ENCODE measurements at regions not wholly inside any gene's neighbourhood (a gene's known extent, or its start where the extent isn't known, plus 50 kb on each side); places are given as distances from the start of the nearest gene placed in this dataset.
"Not testable (repeated sequence)": the region's sequence is repeated elsewhere in the genome, so short reads cannot be mapped to it uniquely, and the experiment has no call there.

DNA sequence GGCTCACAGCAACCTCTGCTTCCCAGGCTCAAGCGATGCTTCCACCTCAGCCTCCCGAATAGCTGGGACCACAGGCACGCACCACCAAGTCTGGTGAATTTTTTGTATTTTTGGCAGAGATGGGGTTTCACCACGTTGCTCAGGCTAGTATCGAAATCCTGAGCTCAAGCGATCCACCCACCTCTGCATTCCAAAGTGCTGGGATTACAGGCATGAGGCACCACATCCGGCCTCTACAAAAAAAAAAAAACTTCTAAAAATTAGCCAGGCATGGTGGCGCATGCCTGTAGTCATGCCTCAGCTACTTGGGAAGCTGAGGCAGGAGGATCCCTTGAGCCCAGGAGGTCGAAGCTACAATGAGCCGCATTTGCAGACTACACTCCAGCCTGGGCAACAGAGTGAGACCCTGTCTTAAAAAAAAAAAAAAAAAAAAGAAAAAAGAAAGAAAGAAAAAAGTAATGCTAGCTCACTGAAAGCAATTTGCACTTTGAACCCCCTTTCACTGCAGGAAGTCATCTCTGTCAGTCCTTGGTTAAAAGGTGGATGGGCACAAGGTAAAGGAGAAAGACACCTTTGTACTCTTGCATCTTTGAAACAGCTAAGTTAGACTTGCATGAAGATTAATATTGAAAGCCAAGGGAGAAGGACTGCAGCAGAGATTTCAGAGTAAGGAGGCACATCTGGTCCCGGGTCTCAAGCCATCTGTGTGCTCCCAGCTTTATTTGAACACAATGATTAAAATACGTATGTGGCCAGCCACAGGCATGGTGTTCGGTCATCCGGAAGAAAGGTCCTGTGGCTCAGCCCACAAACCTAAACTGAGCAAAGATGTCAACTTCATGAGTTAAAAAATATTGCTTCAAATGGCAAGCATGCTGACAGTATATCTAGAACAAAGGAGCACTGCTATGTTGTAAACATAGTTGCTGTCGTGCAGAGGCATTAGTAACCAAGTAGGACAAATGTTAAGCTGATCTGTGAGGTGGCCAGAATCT, 103.8 kb upstream of the HMGA2 start:
- H3K27ac ChIP-seq (ENCODE audit: insufficient read depth, low read length, poor library complexity, severe bottlenecking), result no peak overlapping the region
- Mint-ChIP-seq H3K36me3 (no peaks in the 10 kb centered on the region), H3K27ac (no peak overlapping the region), H3K4me3 (peak overlapping the region in 1 of 4 donors; percentile 18), H3K9me3 (peaks cover 0 to 4% (median 0%) of the 10 kb centered on the region in 7 donors), H3K27me3 (peaks cover 13% of the 10 kb centered on the region), H3K4me1 (no peaks in the 10 kb centered on the region)
- no peak overlapping the region for H3K4me3 ChIP-seq (ENCODE audit: low read depth, low read length)
- no peaks in the 10 kb centered on the region for H3K27me3 ChIP-seq (ENCODE audit: control insufficient read depth, insufficient read depth, low read length)
- DNase-seq (no peak), ATAC-seq (ENCODE audit: low read depth in 2 of 2) (no peak)
- no peaks in the 10 kb centered on the region for H3K9me3 ChIP-seq (ENCODE audit: control insufficient read depth in 2 of 2, low read length in 2 of 2)
- H3K36me3 ChIP-seq (ENCODE audit: control insufficient read depth, insufficient read depth, low read length), result no peaks in the 10 kb centered on the region
- no peaks in the 10 kb centered on the region for H3K4me1 ChIP-seq (ENCODE audit: control insufficient read depth, insufficient read depth, low read length, poor library complexity, severe bottlenecking)

DNA sequence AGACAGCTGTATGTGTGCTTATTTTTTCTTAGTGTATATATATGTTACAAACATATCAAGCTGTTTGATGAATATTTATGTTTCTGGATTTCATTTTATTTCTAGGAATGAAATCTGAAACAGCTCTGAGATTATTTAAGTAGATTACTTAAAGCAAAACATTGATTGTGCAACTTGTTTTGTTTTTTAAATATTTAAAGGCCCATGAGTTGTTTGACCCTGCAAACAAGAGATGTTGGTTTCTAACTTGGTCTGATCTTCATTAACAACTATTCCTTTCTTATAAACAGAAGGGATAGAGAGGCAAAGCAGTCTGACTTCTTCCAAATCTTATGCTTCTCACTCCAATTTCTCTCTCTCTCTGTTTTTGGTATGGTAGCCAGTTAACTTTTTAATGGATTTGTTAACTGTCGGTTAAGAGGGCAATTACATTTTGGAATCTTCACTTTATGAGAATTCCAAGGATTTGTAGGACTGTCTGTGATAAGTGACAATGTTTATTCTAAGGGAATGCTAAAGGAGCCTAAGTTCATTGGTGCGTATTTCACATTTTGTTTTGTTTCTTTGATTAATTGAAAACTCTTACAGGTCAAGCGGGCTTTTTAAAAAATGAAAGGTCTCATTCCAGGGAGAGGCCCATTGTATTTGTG, 102.6 kb upstream of the HMGA2 start:
- Histone ChIP-seq H3K9me3 (ENCODE audit: control insufficient read depth in 2 of 2, low read length in 2 of 2) (no peaks in the 10 kb centered on the region), H3K4me3 (ENCODE audit: low read depth, low read length) (no peak overlapping the region), H3K4me1 (ENCODE audit: control insufficient read depth, insufficient read depth, low read length, poor library complexity, severe bottlenecking) (no peaks in the 10 kb centered on the region), H3K27ac (ENCODE audit: insufficient read depth, low read length, poor library complexity, severe bottlenecking) (no peak overlapping the region), H3K36me3 (ENCODE audit: control insufficient read depth, insufficient read depth, low read length) (no peaks in the 10 kb centered on the region), H3K27me3 (ENCODE audit: control insufficient read depth, insufficient read depth, low read length) (peaks cover 6% of the 10 kb centered on the region)
- peaks cover 0 to 4% (median 0%) of the 10 kb centered on the region in 7 donors for H3K9me3 Mint-ChIP-seq
- ATAC-seq (ENCODE audit: low read depth in 2 of 2) (no peak), DNase-seq (no peak)
- H3K27ac Mint-ChIP-seq, result no peak overlapping the region
- no peaks in the 10 kb centered on the region for H3K36me3 Mint-ChIP-seq
- peaks cover 22% of the 10 kb centered on the region for H3K27me3 Mint-ChIP-seq
- H3K4me1 Mint-ChIP-seq, result no peaks in the 10 kb centered on the region
- H3K4me3 Mint-ChIP-seq, result no peak overlapping the region

DNA sequence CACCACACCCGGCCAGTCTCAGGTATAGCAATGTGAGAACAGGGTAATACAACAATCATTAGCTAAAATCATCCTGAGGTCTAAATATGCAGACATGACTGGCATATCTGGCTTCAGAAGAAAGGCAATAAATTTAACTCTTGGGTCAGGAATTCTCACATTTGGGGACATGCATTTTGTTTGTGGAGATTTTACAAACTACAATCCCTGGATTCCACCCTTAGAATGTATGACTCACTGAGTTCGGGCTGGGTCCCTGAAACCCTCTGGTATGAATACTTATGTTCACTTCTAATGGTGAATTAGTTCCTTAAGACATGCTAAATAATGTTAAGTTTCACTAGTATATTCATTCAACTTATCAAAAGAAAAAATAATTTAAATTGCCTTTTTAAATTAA, 98.9 kb upstream of the HMGA2 start:
- H3K27ac ChIP-seq (ENCODE audit: insufficient read depth, low read length, poor library complexity, severe bottlenecking), result no peak overlapping the region
- H3K4me1 Mint-ChIP-seq, result no peaks in the 10 kb centered on the region
- no peak overlapping the region for H3K4me3 ChIP-seq (ENCODE audit: low read depth, low read length)
- H3K27me3 ChIP-seq (ENCODE audit: control insufficient read depth, insufficient read depth, low read length), result peaks cover 19% of the 10 kb centered on the region
- peaks cover 39% of the 10 kb centered on the region for H3K27me3 Mint-ChIP-seq
- no peak overlapping the region for H3K27ac Mint-ChIP-seq
- H3K4me3 Mint-ChIP-seq, result no peak overlapping the region
- H3K36me3 ChIP-seq (ENCODE audit: control insufficient read depth, insufficient read depth, low read length), result no peaks in the 10 kb centered on the region
- no peak for ATAC-seq (ENCODE audit: low read depth in 2 of 2)
- peaks cover 0 to 4% (median 0%) of the 10 kb centered on the region in 7 donors for H3K9me3 Mint-ChIP-seq
- DNase-seq, result no peak
- no peaks in the 10 kb centered on the region for H3K36me3 Mint-ChIP-seq
- no peaks in the 10 kb centered on the region for H3K4me1 ChIP-seq (ENCODE audit: control insufficient read depth, insufficient read depth, low read length, poor library complexity, severe bottlenecking)
- H3K9me3 ChIP-seq (ENCODE audit: control insufficient read depth in 2 of 2, low read length in 2 of 2), result no peaks in the 10 kb centered on the region

DNA sequence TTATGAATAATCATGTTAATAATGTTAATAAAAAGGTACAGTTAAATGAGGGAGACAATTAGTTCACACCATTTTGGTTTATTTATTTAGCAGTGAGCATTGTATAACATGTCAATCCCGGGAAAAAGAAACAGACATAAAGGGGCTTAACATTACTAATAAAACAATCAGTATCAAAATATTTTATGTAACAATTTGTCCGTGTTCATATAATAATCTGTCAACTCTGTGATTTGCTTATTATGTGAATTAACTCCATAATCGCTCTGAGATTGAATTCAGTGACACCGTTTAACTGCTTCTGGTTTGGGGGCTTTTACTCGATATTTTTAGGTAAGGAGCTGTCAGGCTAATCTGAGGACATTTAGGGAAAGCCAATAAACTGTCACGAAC, 95.8 kb upstream of the HMGA2 start:
- Histone ChIP-seq H3K9me3 (ENCODE audit: control insufficient read depth in 2 of 2, low read length in 2 of 2) (no peaks in the 10 kb centered on the region), H3K27ac (ENCODE audit: insufficient read depth, low read length, poor library complexity, severe bottlenecking) (no peak overlapping the region), H3K27me3 (ENCODE audit: control insufficient read depth, insufficient read depth, low read length) (peaks cover 29% of the 10 kb centered on the region), H3K36me3 (ENCODE audit: control insufficient read depth, insufficient read depth, low read length) (no peaks in the 10 kb centered on the region), H3K4me3 (ENCODE audit: low read depth, low read length) (no peak overlapping the region), H3K4me1 (ENCODE audit: control insufficient read depth, insufficient read depth, low read length, poor library complexity, severe bottlenecking) (no peaks in the 10 kb centered on the region)
- no peak for ATAC-seq (ENCODE audit: low read depth in 2 of 2)
- Mint-ChIP-seq H3K27ac (no peak overlapping the region), H3K9me3 (peaks cover 0 to 8% (median 0%) of the 10 kb centered on the region in 7 donors), H3K4me1 (no peaks in the 10 kb centered on the region), H3K27me3 (peaks cover 35% of the 10 kb centered on the region), H3K4me3 (no peak overlapping the region), H3K36me3 (no peaks in the 10 kb centered on the region)
- DNase-seq, result no peak

DNA sequence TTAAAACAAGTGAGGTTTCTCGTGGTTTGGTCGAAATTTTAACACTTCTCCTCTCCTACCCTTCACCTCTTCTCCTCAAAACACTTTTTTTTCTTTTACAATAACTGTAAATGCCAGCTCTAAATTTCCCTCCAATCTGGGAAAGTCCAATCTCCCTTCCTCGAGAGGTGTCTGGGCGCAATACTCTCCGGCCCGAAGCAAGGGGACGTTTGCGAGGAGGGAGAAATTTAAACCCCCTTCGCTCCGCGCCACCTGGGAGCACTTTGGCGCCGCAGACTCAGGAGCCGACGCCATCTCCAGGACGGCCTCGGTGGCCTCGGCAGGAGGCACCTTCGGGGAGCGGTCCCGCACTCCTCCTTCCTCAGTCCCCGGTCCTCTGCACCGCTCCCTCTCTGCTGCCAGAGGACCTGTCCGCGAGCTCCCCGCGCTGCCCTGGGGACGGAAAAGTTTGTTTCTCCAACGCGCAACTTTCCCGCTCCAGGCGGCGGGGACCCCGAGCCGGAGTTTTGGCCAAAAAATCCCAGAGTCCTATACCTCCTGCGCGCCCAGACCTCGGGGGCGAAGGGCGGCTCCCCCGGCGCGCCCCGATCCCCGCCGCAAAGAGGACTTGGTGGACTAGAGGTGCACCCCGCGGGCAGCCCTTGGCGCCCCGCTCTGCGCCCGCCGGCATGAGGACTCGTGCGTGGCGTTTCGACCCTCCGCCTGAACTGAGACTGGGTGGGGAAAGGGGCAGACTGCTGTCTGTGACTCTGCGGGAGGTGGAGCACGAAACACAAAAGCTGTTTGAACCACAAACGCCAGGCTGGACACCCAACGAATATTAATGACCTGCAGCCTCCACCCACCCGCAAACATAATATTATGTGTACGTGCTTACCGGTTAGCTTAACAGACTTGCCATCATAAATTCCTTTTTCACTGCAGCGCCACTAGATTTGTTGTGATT, 95.2 kb upstream of the HMGA2 start:
- Histone ChIP-seq H3K36me3 (ENCODE audit: control insufficient read depth, insufficient read depth, low read length) (no peaks in the 10 kb centered on the region), H3K9me3 (ENCODE audit: control insufficient read depth in 2 of 2, low read length in 2 of 2) (no peaks in the 10 kb centered on the region), H3K27ac (ENCODE audit: insufficient read depth, low read length, poor library complexity, severe bottlenecking) (no peak overlapping the region), H3K4me1 (ENCODE audit: control insufficient read depth, insufficient read depth, low read length, poor library complexity, severe bottlenecking) (no peaks in the 10 kb centered on the region), H3K4me3 (ENCODE audit: low read depth, low read length) (no peak overlapping the region), H3K27me3 (ENCODE audit: control insufficient read depth, insufficient read depth, low read length) (peaks cover 29% of the 10 kb centered on the region)
- Mint-ChIP-seq H3K36me3 (no peaks in the 10 kb centered on the region), H3K4me1 (no peaks in the 10 kb centered on the region), H3K4me3 (no peak overlapping the region), H3K9me3 (peaks cover 0 to 5% (median 0%) of the 10 kb centered on the region in 7 donors), H3K27ac (no peak overlapping the region), H3K27me3 (peaks cover 38% of the 10 kb centered on the region)
- no peak for DNase-seq
- no peak for ATAC-seq (ENCODE audit: low read depth in 2 of 2)

DNA sequence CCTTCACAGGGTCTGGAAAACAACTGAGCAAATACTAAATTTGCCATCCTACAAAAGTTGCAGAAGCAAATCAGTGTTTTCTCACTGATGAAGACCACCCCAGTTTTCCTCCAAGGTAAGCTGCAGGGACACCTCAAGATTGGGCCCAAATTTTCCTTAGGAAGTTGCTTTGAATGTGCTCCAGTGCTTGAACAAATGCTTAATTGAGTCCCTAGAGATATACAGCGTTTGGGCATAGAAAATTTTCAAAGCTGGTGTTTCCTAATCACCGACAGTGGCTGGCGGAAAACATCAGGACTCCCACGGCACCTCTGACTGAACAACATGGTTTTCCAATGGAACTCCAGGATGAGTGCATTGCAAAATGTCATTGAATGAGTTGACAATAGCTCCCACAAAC, 92.5 kb upstream of the HMGA2 start:
- no peaks in the 10 kb centered on the region for H3K36me3 Mint-ChIP-seq
- no peak overlapping the region for H3K27ac Mint-ChIP-seq
- Histone ChIP-seq H3K4me1 (ENCODE audit: control insufficient read depth, insufficient read depth, low read length, poor library complexity, severe bottlenecking) (no peaks in the 10 kb centered on the region), H3K4me3 (ENCODE audit: low read depth, low read length) (no peak overlapping the region), H3K27ac (ENCODE audit: insufficient read depth, low read length, poor library complexity, severe bottlenecking) (no peak overlapping the region), H3K36me3 (ENCODE audit: control insufficient read depth, insufficient read depth, low read length) (no peaks in the 10 kb centered on the region), H3K27me3 (ENCODE audit: control insufficient read depth, insufficient read depth, low read length) (peaks cover 22% of the 10 kb centered on the region), H3K9me3 (ENCODE audit: control insufficient read depth in 2 of 2, low read length in 2 of 2) (no peaks in the 10 kb centered on the region)
- ATAC-seq (ENCODE audit: low read depth in 2 of 2), result no peak
- H3K27me3 Mint-ChIP-seq, result peaks cover 38% of the 10 kb centered on the region
- DNase-seq, result no peak
- no peaks in the 10 kb centered on the region for H3K4me1 Mint-ChIP-seq
- peaks cover 0 to 7% (median 0%) of the 10 kb centered on the region in 7 donors for H3K9me3 Mint-ChIP-seq
- H3K4me3 Mint-ChIP-seq, result no peak overlapping the region

DNA sequence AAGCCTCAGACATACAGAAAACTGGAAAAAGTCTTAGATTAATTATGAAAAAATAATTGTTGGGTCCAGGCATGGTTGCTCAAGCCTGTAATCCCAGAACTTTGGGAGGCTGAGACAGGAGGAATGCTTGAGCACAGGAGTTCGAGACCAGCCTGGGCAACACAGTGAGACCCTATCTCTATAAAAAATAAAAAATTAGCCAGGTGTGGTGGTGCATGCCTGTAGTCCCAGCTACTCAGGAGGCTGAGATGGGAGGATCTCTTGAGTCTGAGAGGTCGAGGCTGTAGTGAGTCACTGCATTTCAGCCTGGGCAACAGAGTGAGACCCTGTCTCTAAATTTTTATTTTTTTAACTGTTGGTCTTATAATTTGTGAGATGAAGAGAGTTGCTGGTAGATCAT, 90.6 kb upstream of the HMGA2 start:
- H3K36me3 ChIP-seq (ENCODE audit: control insufficient read depth, insufficient read depth, low read length); DNase-seq; H3K27ac ChIP-seq (ENCODE audit: insufficient read depth, low read length, poor library complexity, severe bottlenecking); ATAC-seq (ENCODE audit: low read depth in 2 of 2); H3K4me3 Mint-ChIP-seq; H3K27ac Mint-ChIP-seq; H3K4me1 ChIP-seq (ENCODE audit: control insufficient read depth, insufficient read depth, low read length, poor library complexity, severe bottlenecking); H3K36me3 Mint-ChIP-seq; H3K4me3 ChIP-seq (ENCODE audit: low read depth, low read length); H3K9me3 Mint-ChIP-seq; H3K4me1 Mint-ChIP-seq; H3K9me3 ChIP-seq (ENCODE audit: control insufficient read depth in 2 of 2, low read length in 2 of 2): not testable (repeated sequence)
- H3K27me3 Mint-ChIP-seq, result peaks cover 31% of the 10 kb centered on the region
- H3K27me3 ChIP-seq (ENCODE audit: control insufficient read depth, insufficient read depth, low read length), result peaks cover 18% of the 10 kb centered on the region
